IMR-90 (cell line): ENCODE measurements at regions not wholly inside any gene's neighbourhood (a gene's known extent, or its start where the extent isn't known, plus 50 kb on each side); places are given as distances from the start of the nearest gene placed in this dataset.

Source experiments
- ATAC-seq: fragments of 200-7000 bp; cut with Tn5 transposase; 2 replicates; pipeline ENCODE4 v1.9.1; 2020; ENCODE audit warnings: low read depth, mild to moderate bottlenecking, moderate library complexity
- BruUV-seq: library from RNA; stranded (reverse); fragments of 400-500 nt; replicated peaks from 2 replicates; lab custom pipeline; 2021; lab: Mats Ljungman, UMichigan
- CTCF ChIA-PET: fragments of 300-600 bp; formaldehyde crosslinking; extraction: SDS; loops from one replicate; lab custom pipeline; 2021; ENCODE audit warnings: antibody characterized with exemption; lab: Yijun Ruan, JAX
- POLR2A ChIA-PET: fragments of 300-600 bp; sonication (Branson Sonifier 250); formaldehyde crosslinking; loops from one replicate; lab custom pipeline; 2022; ENCODE audit warnings: antibody characterized with exemption; ENCODE audit not compliant: unreplicated experiment; lab: Charles Lee
- DNase-seq: peaks from one replicate; pipeline ENCODE4 v3.0.0; 2013
- H2AFZ ChIP-seq: replicated peaks from 2 replicates; pipeline ENCODE3; 2013; ENCODE audit warnings: low read length, mild to moderate bottlenecking; ENCODE audit not compliant: poor library complexity
- H2AK5ac ChIP-seq: 2 replicates; pipeline ENCODE4 v1.6.1; 2013; ENCODE audit warnings: low read depth, low read length, inconsistent platforms
- H2AK9ac ChIP-seq: replicated peaks from 2 replicates; pipeline ENCODE3; 2013; ENCODE audit warnings: mild to moderate bottlenecking, low read depth, low read length, moderate library complexity; ENCODE audit not compliant: poor library complexity
- H2BK120ac ChIP-seq: 2 replicates; pipeline ENCODE4 v1.6.1; 2013; ENCODE audit warnings: low read depth, low read length, inconsistent platforms
- H2BK15ac ChIP-seq: 3 replicates; pipeline ENCODE4 v1.6.1; 2013; ENCODE audit warnings: low read depth, low read length, inconsistent platforms
- H2BK20ac ChIP-seq: 2 replicates; pipeline ENCODE4 v1.6.1; 2013; ENCODE audit warnings: low read depth, mild to moderate bottlenecking, inconsistent platforms, low read length, moderate library complexity
- H2BK5ac ChIP-seq: 2 replicates; pipeline ENCODE4 v1.6.1; 2013; ENCODE audit warnings: mild to moderate bottlenecking, low read depth, low read length, inconsistent platforms; ENCODE audit not compliant: poor library complexity, severe bottlenecking
- H3K14ac ChIP-seq: replicated peaks from 2 replicates; pipeline ENCODE4 v1.6.1; 2013; ENCODE audit warnings: low read depth, low read length, inconsistent platforms
- H3K18ac ChIP-seq: 2 replicates; pipeline ENCODE4 v1.6.1; 2013; ENCODE audit warnings: low read depth, low read length, control low read depth
- H3K23ac ChIP-seq: 2 replicates; pipeline ENCODE4 v1.6.1; 2013; ENCODE audit warnings: low read depth, low read length, inconsistent platforms
- H3K27ac ChIP-seq: 2 replicates; pipeline ENCODE4 v1.5.1; 2013; ENCODE audit warnings: mild to moderate bottlenecking, control low read depth, low read length; ENCODE audit not compliant: insufficient read depth
- H3K27me3 ChIP-seq: 2 replicates; pipeline ENCODE4 v1.6.1; 2013; ENCODE audit warnings: low read length; ENCODE audit not compliant: control insufficient read depth, insufficient read depth
- H3K36me3 ChIP-seq: 2 replicates; pipeline ENCODE4 v1.6.1; 2013; ENCODE audit warnings: low read length, mixed read lengths; ENCODE audit not compliant: control insufficient read depth, insufficient read depth
- H3K4ac ChIP-seq: 2 replicates; pipeline ENCODE4 v1.6.1; 2013; ENCODE audit warnings: low read depth, low read length, inconsistent platforms
- H3K4me1 ChIP-seq: 2 replicates; pipeline ENCODE4 v1.6.1; 2013; ENCODE audit warnings: low read length, mixed read lengths; ENCODE audit not compliant: control insufficient read depth, insufficient read depth
- H3K4me2 ChIP-seq: 2 replicates; pipeline ENCODE4 v1.6.1; 2013; ENCODE audit warnings: low read depth, mild to moderate bottlenecking, control low read depth, low read length, moderate library complexity
- H3K4me3 ChIP-seq: 2 replicates; pipeline ENCODE4 v1.5.1; 2013; ENCODE audit warnings: low read depth, mild to moderate bottlenecking, control low read depth, low read length, moderate library complexity; ENCODE audit not compliant: insufficient read depth
- H3K56ac ChIP-seq: 2 replicates; pipeline ENCODE4 v1.6.1; 2013; ENCODE audit warnings: low read length, inconsistent platforms; ENCODE audit not compliant: insufficient read depth; ENCODE audit errors: extremely low read depth
- H3K79me1 ChIP-seq, 2 experiments: 2 replicates each; pipeline ENCODE4 v1.6.1; 2013; ENCODE audit warnings: low read length in 2 of 2, inconsistent platforms in 1 of 2, low read depth in 1 of 2
- H3K9ac ChIP-seq: 2 replicates; pipeline ENCODE4 v1.6.1; 2013; ENCODE audit warnings: low read depth, low read length, control low read depth
- H3K9me1 ChIP-seq: 2 replicates; pipeline ENCODE4 v1.6.1; 2013; ENCODE audit warnings: low read length, inconsistent platforms; ENCODE audit not compliant: insufficient read depth
- H3K9me3 ChIP-seq: 2 replicates; pipeline ENCODE4 v1.6.1; 2013; ENCODE audit warnings: low read length; ENCODE audit not compliant: control insufficient read depth, insufficient read depth
- H4K20me1 ChIP-seq: 2 replicates; pipeline ENCODE4 v1.6.1; 2013; ENCODE audit warnings: low read length, inconsistent platforms; ENCODE audit not compliant: insufficient read depth
- H4K5ac ChIP-seq: 2 replicates; pipeline ENCODE4 v1.6.1; 2013; ENCODE audit warnings: mild to moderate bottlenecking, low read depth, low read length, control low read depth
- H4K8ac ChIP-seq, 2 experiments: 2 replicates each; pipeline ENCODE4 v1.6.1; 2013; ENCODE audit warnings: low read depth in 2 of 2, low read length in 2 of 2, control low read depth in 1 of 2, inconsistent platforms in 1 of 2
- H4K91ac ChIP-seq: 2 replicates; pipeline ENCODE4 v1.6.1; 2013; ENCODE audit warnings: low read depth, low read length, inconsistent platforms; ENCODE audit not compliant: insufficient read depth
- CEBPB ChIP-seq: IDR thresholded peaks from 2 replicates; pipeline ENCODE4 v1.6.1; 2012; ENCODE audit warnings: low read depth, low read length, improper control_type of control experiment
- CHD1 ChIP-seq: IDR thresholded peaks from 2 replicates; pipeline ENCODE4 v1.6.1; 2012; ENCODE audit warnings: low read depth, low read length, improper control_type of control experiment
- MAFK ChIP-seq: IDR thresholded peaks from 2 replicates; pipeline ENCODE4 v1.6.1; 2012; ENCODE audit warnings: low read depth, low read length, improper control_type of control experiment
- MAZ ChIP-seq: IDR thresholded peaks from 2 replicates; pipeline ENCODE4 v1.6.1; 2012; ENCODE audit warnings: low read depth, mild to moderate bottlenecking, low read length, improper control_type of control experiment, moderate library complexity, borderline replicate concordance
- MXI1 ChIP-seq: IDR thresholded peaks from 2 replicates; pipeline ENCODE4 v1.6.1; 2012; ENCODE audit warnings: low read depth, mild to moderate bottlenecking, low read length, moderate library complexity, borderline replicate concordance
- POLR2A ChIP-seq: IDR thresholded peaks from 2 replicates; pipeline ENCODE4 v1.6.1; 2012; ENCODE audit warnings: mild to moderate bottlenecking, low read depth, low read length
- RAD21 ChIP-seq: IDR thresholded peaks from 2 replicates; pipeline ENCODE4 v1.6.1; 2012; ENCODE audit warnings: low read length, improper control_type of control experiment
- RCOR1 ChIP-seq: IDR thresholded peaks from 2 replicates; pipeline ENCODE4 v1.6.1; 2012; ENCODE audit warnings: mild to moderate bottlenecking, low read length, improper control_type of control experiment; ENCODE audit not compliant: insufficient replicate concordance
- RFX5 ChIP-seq: IDR thresholded peaks from 2 replicates; pipeline ENCODE4 v1.8.0; 2012; ENCODE audit warnings: low read depth, mild to moderate bottlenecking, low read length, moderate library complexity
- WGBS, 2 experiments: methylation state at CpG; one replicate each; pipeline versions ENCODE4 v1.1.5 to v1.1.7; 2013; ENCODE audit warnings: missing lambda C conversion rate in 2 of 2; ENCODE audit not compliant: insufficient read length in 1 of 2; ENCODE audit errors: extremely low coverage in 2 of 2; 5-methylcytosine and 5-hydroxymethylcytosine counted together
- dilution Hi-C: fragments of 300-500 bp; cut with HindIII; formaldehyde crosslinking; loops from one replicate; pipeline ENCODE4 v1.14.3; 2018; ENCODE audit warnings: low sequenced_read_pairs; ENCODE audit not compliant: unreplicated experiment
- in situ Hi-C: fragments of 300-500 bp; cut with MboI; formaldehyde crosslinking; loops from 3 replicates; pipeline ENCODE4 v1.14.3; 2019; ENCODE audit warnings: low sequenced_read_pairs, inconsistent platforms, mixed read lengths
- intact Hi-C: fragments of 100-400 bp; cut with micrococcal nuclease; formaldehyde crosslinking; loops from 2 replicates; pipeline ENCODE4 v1.10.0; 2022
- TF ChIP-seq, protein P1 (sequence below): fragments of 150-350 bp; IDR thresholded peaks from 2 replicates; pipeline ENCODE4 v1.6.1; 2016; ENCODE audit warnings: low read depth, mild to moderate bottlenecking, low read length, moderate library complexity, borderline replicate concordance
- TF ChIP-seq, protein P2 (sequence below): fragments of 150-350 bp; IDR thresholded peaks from 2 replicates; pipeline ENCODE4 v1.6.1; 2017; ENCODE audit warnings: mild to moderate bottlenecking, antibody characterized with exemption, low read length, low read depth

DNA sequence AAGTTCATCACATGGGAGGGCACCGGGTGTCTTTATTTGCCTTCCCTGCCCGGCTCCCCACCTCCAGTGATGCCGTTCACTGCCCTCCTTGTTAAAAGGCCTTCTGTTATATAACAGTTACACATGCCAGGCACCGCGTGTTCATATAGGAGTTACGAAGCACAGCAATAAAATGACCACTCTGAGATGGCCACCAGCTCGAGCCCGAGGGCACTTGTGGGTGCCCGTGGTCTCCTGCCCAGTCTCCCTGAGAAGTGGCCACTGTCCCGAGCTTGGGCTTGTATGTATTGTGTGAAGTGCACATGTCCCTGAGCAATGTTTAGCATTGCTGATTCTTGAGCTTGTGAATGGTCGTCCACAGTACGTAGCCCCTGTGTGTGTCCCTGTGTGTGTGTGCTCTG, 355.6 kb downstream of the SEC14L1 start:
- WGBS, 2 experiments, result 97% methylated on average over 6 of the region's 12 CpGs; no CpG with 5 or more reads in 1 of the 2 experiments
- no peaks in the 10 kb centered on the region for H3K9me3 ChIP-seq
- H3K27ac ChIP-seq, result no peak overlapping the region
- intact Hi-C loops (no loop called here), in situ Hi-C loops (loop anchor here (5.0 kb wide), 1 partner anchor 169 kb away; no protein-coding TSS in a partner anchor), dilution Hi-C loops (no loop called here)
- peaks cover 3% of the 10 kb centered on the region; the same call in 1 of the 2 replicates for H3K4me1 ChIP-seq
- H4K91ac ChIP-seq, result no peak overlapping the region
- no peak overlapping the region for H3K14ac ChIP-seq
- H2BK120ac ChIP-seq, result no peak overlapping the region
- no peak overlapping the region for H3K18ac ChIP-seq
- no peak overlapping the region for H2BK20ac ChIP-seq
- H3K36me3 ChIP-seq, result peaks cover 81% of the 10 kb centered on the region
- no peak overlapping the region for H3K56ac ChIP-seq
- peaks cover 43% of the 10 kb centered on the region for H4K20me1 ChIP-seq
- no peak overlapping the region for H2AK5ac ChIP-seq
- no peak overlapping the region for H3K23ac ChIP-seq
- H2AK9ac ChIP-seq, result no peak overlapping the region
- ATAC-seq, result no peak
- H3K4me3 ChIP-seq, result no peak overlapping the region
- peaks cover 0 to 49% of the 10 kb centered on the region in 2 experiments; a peak in 3 of 4 replicates for H3K79me1 ChIP-seq
- no peak overlapping the region for H3K9ac ChIP-seq
- H3K9me1 ChIP-seq, result no peaks in the 10 kb centered on the region
- ChIA-PET CTCF (no interaction called here), POLR2A (no interaction called here)
- no peak overlapping the region for H2BK5ac ChIP-seq
- no peak overlapping the region for H4K5ac ChIP-seq
- H3K4ac ChIP-seq, result no peak overlapping the region
- BruUV-seq, result no TSS peak
- DNase-seq, result no peak
- no peak overlapping the region for H2BK15ac ChIP-seq
- H4K8ac ChIP-seq, result no peak overlapping the region
- no peak overlapping the region for H3K4me2 ChIP-seq
- TF ChIP-seq, protein P1, sequence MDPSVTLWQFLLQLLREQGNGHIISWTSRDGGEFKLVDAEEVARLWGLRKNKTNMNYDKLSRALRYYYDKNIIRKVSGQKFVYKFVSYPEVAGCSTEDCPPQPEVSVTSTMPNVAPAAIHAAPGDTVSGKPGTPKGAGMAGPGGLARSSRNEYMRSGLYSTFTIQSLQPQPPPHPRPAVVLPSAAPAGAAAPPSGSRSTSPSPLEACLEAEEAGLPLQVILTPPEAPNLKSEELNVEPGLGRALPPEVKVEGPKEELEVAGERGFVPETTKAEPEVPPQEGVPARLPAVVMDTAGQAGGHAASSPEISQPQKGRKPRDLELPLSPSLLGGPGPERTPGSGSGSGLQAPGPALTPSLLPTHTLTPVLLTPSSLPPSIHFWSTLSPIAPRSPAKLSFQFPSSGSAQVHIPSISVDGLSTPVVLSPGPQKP, result no peak
- TF ChIP-seq RAD21 (no peak), CHD1 (no peak), POLR2A (no peak), RCOR1 (no peak), MXI1 (no peak), RFX5 (no peak), MAFK (no peak), MAZ (no peak), CEBPB (no peak)
- TF ChIP-seq, protein P2, sequence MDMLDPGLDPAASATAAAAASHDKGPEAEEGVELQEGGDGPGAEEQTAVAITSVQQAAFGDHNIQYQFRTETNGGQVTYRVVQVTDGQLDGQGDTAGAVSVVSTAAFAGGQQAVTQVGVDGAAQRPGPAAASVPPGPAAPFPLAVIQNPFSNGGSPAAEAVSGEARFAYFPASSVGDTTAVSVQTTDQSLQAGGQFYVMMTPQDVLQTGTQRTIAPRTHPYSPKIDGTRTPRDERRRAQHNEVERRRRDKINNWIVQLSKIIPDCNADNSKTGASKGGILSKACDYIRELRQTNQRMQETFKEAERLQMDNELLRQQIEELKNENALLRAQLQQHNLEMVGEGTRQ, result no peak
- no peak overlapping the region for H2AFZ ChIP-seq
- no peaks in the 10 kb centered on the region for H3K27me3 ChIP-seq
